Neural cell (in vitro differentiated cells): ENCODE measurements at regions not wholly inside any gene's neighbourhood (a gene's known extent, or its start where the extent isn't known, plus 50 kb on each side); places are given as distances from the start of the nearest gene placed in this dataset.

Experiments
- H2AFZ ChIP-seq: fragments of 200-600, 300-800 bp; sonication (generic), shearing (Covaris generic); 2 replicates; pipeline ENCODE4 v1.6.0; 2014; ENCODE audit warnings: low read depth, mild to moderate bottlenecking, antibody characterized with exemption, low read length, moderate library complexity
- H3F3A ChIP-seq: fragments of 200-600 bp; shearing (Covaris generic); 2 replicates; pipeline ENCODE4 v1.6.1; 2016; ENCODE audit warnings: mild to moderate bottlenecking, moderate library complexity, mixed read lengths, antibody characterized with exemption, low read length; ENCODE audit not compliant: insufficient read depth, poor library complexity, severe bottlenecking
- H3K27ac ChIP-seq: fragments of 200-600, 300-800 bp; sonication (generic), shearing (Covaris generic); 2 replicates; pipeline ENCODE4 v1.5.1; 2014; ENCODE audit warnings: mild to moderate bottlenecking, low read length, moderate library complexity
- H3K27me3 ChIP-seq: fragments of 300-800, 200-600 bp; sonication (generic), shearing (Covaris generic); 2 replicates; pipeline ENCODE4 v1.6.0; 2014; ENCODE audit warnings: mild to moderate bottlenecking, low read depth, low read length, moderate library complexity; ENCODE audit not compliant: insufficient read depth
- H3K36me3 ChIP-seq: fragments of 300-800, 200-600 bp; sonication (generic), shearing (Covaris generic); 2 replicates; pipeline ENCODE4 v1.5.1; 2014; ENCODE audit warnings: mild to moderate bottlenecking, antibody characterized with exemption, low read length, moderate library complexity; ENCODE audit not compliant: insufficient read depth
- H3K4me2 ChIP-seq: fragments of 300-800, 200-600 bp; sonication (generic), shearing (Covaris generic); 2 replicates; pipeline ENCODE4 v1.6.0; 2014; ENCODE audit warnings: mild to moderate bottlenecking, low read length
- H3K4me3 ChIP-seq: fragments of 300-800, 200-600 bp; sonication (generic), shearing (Covaris generic); 2 replicates; pipeline ENCODE4 v1.5.1; 2014; ENCODE audit warnings: mild to moderate bottlenecking, low read length, moderate library complexity
- H3K79me2 ChIP-seq: fragments of 200-600 bp; shearing (Covaris generic); replicated peaks from 2 replicates; pipeline ENCODE4 v1.6.0; 2014; ENCODE audit warnings: mild to moderate bottlenecking, low read length, moderate library complexity; ENCODE audit not compliant: insufficient read depth
- H3K9ac ChIP-seq: fragments of 300-800, 200-600 bp; sonication (generic), shearing (Covaris generic); 2 replicates; pipeline ENCODE4 v1.6.1; 2016; ENCODE audit warnings: mild to moderate bottlenecking, low read length, mixed read lengths
- H3K9me2 ChIP-seq: fragments of 200-600 bp; shearing (Covaris generic); 2 replicates; pipeline ENCODE4 v1.6.1; 2016; ENCODE audit warnings: mild to moderate bottlenecking, low read length, mixed read lengths; ENCODE audit not compliant: insufficient read depth
- H3K9me3 ChIP-seq: fragments of 200-600, 300-800 bp; sonication (generic), shearing (Covaris generic); 2 replicates; pipeline ENCODE4 v1.6.1; 2016; ENCODE audit warnings: mild to moderate bottlenecking, mixed run types, low read length, moderate library complexity, mixed read lengths
- H4K20me1 ChIP-seq: fragments of 200-600 bp; shearing (Covaris generic); 2 replicates; pipeline ENCODE4 v1.6.1; 2016; ENCODE audit warnings: mild to moderate bottlenecking, mixed run types; ENCODE audit not compliant: insufficient read depth
- CTCF ChIP-seq: fragments of 450-650 bp; IDR thresholded peaks from 2 replicates; pipeline ENCODE4 v1.5.1; 2014; ENCODE audit warnings: antibody characterized with exemption, mild to moderate bottlenecking, moderate library complexity; ENCODE audit not compliant: poor library complexity, severe bottlenecking
- EP300 ChIP-seq: fragments of 450-650 bp; conservative IDR thresholded peaks from 2 replicates; pipeline ENCODE4 v1.6.1; 2014; ENCODE audit warnings: antibody characterized with exemption, mild to moderate bottlenecking, moderate library complexity; ENCODE audit not compliant: poor library complexity, severe bottlenecking
- EZH2 ChIP-seq: fragments of 200-600, 300-800 bp; shearing (Covaris generic), sonication (generic); IDR thresholded peaks from 2 replicates; pipeline ENCODE4 v1.6.1; 2014; ENCODE audit warnings: antibody characterized with exemption, low read length, borderline replicate concordance, mild to moderate bottlenecking; ENCODE audit not compliant: insufficient read depth, poor library complexity, severe bottlenecking
- MXI1 ChIP-seq: fragments of 450-650 bp; conservative IDR thresholded peaks from 2 replicates; pipeline ENCODE4 v1.6.1; 2014; ENCODE audit warnings: antibody characterized with exemption, mild to moderate bottlenecking; ENCODE audit not compliant: poor library complexity, severe bottlenecking
- POLR2AphosphoS5 ChIP-seq: IDR thresholded peaks from 2 replicates; pipeline ENCODE4 v1.6.1; 2012
- RAD21 ChIP-seq: fragments of 450-650 bp; conservative IDR thresholded peaks from 2 replicates; pipeline ENCODE4 v1.6.1; 2014; ENCODE audit warnings: antibody characterized with exemption, mild to moderate bottlenecking, moderate library complexity
- REST ChIP-seq: IDR thresholded peaks from 2 replicates; pipeline ENCODE4 v1.6.1; 2012; ENCODE audit warnings: borderline replicate concordance
- SMC3 ChIP-seq: fragments of 450-650 bp; conservative IDR thresholded peaks from 2 replicates; pipeline ENCODE4 v1.6.1; 2014; ENCODE audit warnings: antibody characterized with exemption, mild to moderate bottlenecking, moderate library complexity; ENCODE audit not compliant: poor library complexity
- TAF1 ChIP-seq: IDR thresholded peaks from 2 replicates; pipeline ENCODE4 v1.6.1; 2012; ENCODE audit warnings: low read depth

- no peaks in the 10 kb centered on the region for H3F3A ChIP-seq
- H3K27ac ChIP-seq = no peak overlapping the region
- peaks cover 9% of the 10 kb centered on the region for H3K9me3 ChIP-seq
- H3K79me2 ChIP-seq = no peaks in the 10 kb centered on the region
- TF ChIP-seq CTCF (no peak), EZH2 (no peak), POLR2AphosphoS5 (no peak), REST (no peak), SMC3 (no peak), RAD21 (no peak)
- no peak overlapping the region for H2AFZ ChIP-seq
- no peak overlapping the region for H3K4me2 ChIP-seq
- H3K4me3 ChIP-seq = no peak overlapping the region
- H3K9ac ChIP-seq = no peak overlapping the region
- H3K36me3 ChIP-seq = no peaks in the 10 kb centered on the region
- no peaks in the 10 kb centered on the region for H3K27me3 ChIP-seq
- no peaks in the 10 kb centered on the region for H4K20me1 ChIP-seq
- no peaks in the 10 kb centered on the region for H3K9me2 ChIP-seq
Measured at GRCh38 chr12:34363050-34363673, 340.9 kb downstream of the ALG10 start.

GRCh38 chr12:34368079-34368478 lies 345.8 kb downstream of the ALG10 start:
- peaks cover 9% of the 10 kb centered on the region for H3K9me3 ChIP-seq
- H3K9me2 ChIP-seq = no peaks in the 10 kb centered on the region
- no peak overlapping the region for H3K9ac ChIP-seq
- no peaks in the 10 kb centered on the region for H3F3A ChIP-seq
- H2AFZ ChIP-seq = no peak overlapping the region
- no peak overlapping the region for H3K4me2 ChIP-seq
- H3K79me2 ChIP-seq = no peaks in the 10 kb centered on the region
- no peaks in the 10 kb centered on the region for H3K36me3 ChIP-seq
- no peaks in the 10 kb centered on the region for H3K27me3 ChIP-seq
- H3K4me3 ChIP-seq = no peak overlapping the region
- H3K27ac ChIP-seq = no peak overlapping the region
- no peak for TF ChIP-seq EP300
- TF ChIP-seq REST = no peak
- no peak for TF ChIP-seq MXI1
- no peak for TF ChIP-seq TAF1
- TF ChIP-seq POLR2AphosphoS5 = no peak
- TF ChIP-seq SMC3 = no peak
- no peaks in the 10 kb centered on the region for H4K20me1 ChIP-seq
